ENCODE measurements at regions not wholly inside any gene's neighbourhood (a gene's known extent, or its start where the extent isn't known, plus 50 kb on each side); places are given as distances from the start of the nearest gene placed in this dataset.

- DNase-seq = peak; percentile 63
Observed at GRCh38 chrX:40174854-40175510, 77.2 kb upstream of the BCOR start.

- peak; percentile 72 for DNase-seq
Observed at GRCh38 chrX:40174001-40174853, 76.5 kb upstream of the BCOR start.

- DNase-seq = no peak
Observed at GRCh38 chrX:40173143-40174000, 75.6 kb upstream of the BCOR start.

DNA sequence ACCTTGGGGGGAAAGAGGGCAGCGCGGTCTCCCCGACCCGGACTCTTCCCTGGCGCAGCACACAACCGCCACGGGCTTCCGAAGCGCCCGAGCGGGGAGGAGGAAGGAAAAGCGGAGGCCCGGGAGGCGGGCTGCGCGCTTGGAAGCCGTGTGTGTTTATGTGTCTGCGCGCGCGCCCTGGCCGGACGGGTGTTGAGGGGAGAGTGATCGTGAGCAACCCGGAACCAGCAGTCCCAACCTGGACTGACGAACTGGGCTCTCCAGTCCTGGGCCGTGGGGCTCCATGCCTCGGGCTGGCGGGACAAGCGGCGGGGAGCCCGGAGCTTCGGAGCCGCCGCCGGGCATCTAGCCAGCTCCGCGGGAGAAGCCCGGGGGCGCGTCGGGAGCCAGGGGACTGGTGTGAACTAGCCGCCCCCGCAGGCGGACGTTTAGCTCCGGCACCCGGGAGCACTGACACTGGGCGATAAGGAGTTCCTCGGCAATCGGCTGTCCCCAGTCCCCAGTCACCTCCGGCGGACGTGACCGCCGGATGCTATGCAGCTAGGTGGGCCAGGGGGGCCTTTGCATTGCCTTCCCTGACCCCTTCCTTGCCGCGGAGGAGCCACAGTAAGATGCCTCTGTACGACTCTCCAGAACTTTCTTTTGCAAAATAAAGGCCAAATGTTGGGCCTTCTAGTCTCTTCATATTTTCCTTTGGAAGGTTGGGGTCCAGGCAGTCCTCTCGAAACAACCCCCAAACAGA lies 74.8 kb upstream of the BCOR start:
- peak; percentile 39 for DNase-seq

DNA sequence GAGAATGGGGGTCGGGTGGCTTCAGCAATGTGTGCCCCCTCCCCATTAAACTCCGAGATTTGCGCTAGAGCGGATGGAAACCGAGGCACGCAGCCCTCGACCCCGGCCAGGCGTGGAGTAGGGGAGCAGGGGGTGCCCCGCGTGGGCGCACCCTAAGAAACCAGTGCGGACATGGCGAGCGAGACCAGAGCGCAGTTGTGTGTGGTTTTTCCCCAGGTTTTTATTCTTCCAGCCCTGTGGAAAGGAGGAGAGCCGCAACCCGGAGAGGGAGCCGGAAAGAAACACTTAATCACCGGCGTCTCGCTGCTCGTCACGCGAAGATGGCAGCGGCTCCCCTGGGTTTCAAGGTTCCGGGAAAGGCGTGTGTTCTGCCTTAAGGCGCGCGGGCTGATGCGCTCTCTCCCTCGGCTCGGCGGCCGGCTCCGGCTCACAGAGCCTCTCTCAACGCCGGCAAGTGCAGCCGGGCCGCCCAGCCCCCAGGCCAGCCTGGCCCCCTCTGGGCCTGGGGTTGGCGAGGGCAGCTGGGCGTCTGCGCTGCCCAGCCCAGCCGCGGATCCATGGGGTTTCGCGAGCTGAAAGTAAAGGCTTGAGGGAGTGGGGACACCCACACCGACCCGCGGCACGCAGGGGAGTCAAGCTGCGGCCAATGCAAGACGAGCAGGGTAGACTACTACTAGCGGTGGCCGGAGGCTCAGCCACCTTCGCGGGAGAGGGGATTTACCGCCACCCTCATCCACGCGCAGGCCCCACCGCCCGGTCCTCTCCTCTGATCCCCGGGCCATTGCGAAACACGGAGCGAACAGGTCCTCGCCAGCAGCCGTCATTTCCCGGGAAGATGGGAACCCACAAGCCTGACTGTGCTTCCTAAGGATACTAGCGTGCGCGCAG lies 74.0 kb upstream of the BCOR start:
- DNase-seq = peak; percentile 54

DNA sequence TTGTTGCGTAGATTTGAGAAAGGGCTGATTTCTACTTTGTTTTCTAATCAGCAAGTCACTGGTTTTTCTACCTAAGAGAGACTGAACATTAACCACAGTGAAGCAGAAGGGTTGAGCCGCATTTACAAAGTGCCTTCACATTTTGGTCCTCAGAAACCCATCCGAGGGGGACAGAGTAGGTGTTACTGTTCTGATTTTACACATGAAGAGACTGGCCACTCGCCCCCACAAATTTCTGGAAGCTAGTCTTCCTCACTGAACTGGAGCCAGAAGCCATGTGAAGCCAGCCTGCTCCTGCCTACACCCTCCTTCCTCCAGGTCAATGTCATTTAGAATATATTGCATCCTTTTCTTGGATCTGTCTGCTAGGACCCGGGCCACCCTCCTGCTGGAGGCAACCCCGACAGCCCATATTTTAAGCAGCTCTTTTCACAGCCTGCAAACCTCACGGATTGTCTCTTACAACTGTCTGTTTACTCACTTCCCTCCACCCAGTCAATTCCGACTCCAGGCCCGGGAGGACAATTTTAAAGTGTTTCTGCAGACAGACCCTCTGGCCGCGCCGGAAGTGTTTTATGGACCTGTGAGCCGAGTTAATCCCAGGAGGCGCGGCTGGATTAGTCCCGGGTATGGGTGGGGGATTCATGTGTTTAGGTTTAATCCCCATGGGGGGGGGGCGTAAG lies 73.2 kb upstream of the BCOR start:
- no peak for DNase-seq

GRCh38 chrX:40169193-40170101 lies 71.7 kb upstream of the BCOR start:
- DNase-seq = peak; percentile 73

DNA sequence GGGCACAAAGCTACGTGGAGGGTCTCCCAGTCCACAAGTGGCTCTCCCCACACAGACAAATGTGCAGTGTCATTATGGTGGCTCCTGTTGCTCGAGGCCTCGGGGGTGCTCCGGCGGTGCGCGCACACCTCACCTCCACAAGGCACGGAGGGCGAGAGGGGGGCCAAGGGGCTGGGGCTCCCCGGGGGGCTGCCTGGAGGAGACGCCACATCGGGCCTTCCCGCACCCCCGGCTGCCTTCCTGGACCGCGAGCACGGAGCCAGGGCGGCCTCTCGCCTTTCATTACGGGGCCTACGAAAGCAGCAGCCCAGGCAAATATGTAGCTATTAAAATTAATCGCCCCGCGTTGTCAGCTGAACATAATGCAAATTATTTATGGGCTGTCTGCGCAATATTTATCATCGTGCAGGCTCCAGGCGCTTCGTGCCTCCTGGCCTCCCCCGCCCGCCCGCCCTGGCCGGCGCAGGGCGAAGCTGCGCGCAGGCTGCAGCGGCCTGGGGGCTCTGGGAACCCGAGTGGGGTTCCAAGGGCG lies 70.8 kb upstream of the BCOR start:
- no peak for DNase-seq

DNA sequence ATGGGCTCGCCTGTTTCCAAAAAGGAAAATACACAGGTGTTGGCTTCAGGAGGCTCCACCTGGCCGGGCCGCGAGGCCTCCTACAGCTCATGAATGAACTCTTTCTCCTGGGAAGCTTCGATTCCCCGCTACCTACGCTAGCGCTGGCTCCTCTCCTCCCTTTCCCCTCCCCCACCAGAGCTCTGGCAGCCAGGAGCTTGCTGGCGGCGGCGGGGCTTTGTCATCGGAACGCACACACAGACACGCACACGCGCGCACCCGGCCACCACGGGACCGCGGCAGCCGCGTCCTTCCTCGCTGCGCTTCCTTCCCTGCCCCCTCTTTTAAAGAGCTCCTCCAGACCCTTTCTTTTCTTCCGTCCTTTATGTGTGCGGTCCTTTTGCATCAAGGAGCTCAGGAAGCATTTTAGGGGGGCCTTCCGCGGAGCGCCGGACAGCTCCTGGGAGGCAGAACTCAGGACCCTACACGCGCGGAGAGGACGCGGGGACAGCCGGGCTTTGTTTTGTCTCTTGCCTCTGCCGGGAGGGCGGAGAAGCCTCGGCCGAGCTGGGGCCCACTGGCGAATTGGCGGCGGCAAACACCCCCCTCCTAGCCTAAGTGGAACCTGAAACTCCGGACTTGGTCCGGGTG lies 70.2 kb upstream of the BCOR start:
- DNase-seq = no peak

- no peak for DNase-seq
Observed at GRCh38 chrX:40167233-40167849, 69.6 kb upstream of the BCOR start.

GRCh38 chrX:40166582-40166981 lies 68.8 kb upstream of the BCOR start:
- no peak for DNase-seq

- no peak for DNase-seq
Observed at GRCh38 chrX:40165861-40166260, 68.1 kb upstream of the BCOR start.

- DNase-seq = no peak
Observed at GRCh38 chrX:40165206-40165605, 67.4 kb upstream of the BCOR start.

- no peak for DNase-seq
Observed at GRCh38 chrX:40164751-40165150, 67.0 kb upstream of the BCOR start.

DNA sequence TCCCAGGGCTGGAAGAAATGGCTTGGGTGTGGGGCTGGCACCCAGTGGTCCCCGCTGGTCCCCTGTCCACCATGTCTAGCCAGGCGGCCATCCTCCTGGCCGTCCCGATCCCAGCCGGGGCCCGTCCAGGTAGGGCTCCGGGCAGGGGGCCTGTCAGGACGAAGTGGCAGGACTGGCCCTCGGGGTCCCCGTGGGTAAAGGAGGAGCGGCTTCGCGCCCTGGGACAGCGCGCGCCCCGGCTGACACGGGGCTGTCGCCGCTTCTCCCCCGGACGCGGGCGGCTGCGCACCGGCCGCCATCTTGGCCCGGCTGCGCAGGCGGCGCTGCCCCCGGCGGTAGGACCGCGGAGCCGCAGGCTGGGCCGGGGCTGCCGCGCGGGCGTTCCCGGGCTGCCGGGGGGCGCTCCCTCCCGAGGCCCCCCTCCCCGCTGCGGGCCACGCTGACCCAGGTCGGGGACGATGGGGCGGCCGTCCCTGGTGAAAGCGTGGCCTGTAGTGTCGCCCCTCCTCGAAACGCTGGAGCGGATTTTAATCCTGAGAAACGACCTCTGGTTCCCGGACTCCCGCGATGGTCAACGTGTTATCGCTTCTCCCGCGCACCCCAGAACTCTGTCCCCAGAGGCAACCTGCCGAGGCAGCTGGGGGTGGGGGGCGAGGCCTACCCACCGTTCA lies 60.4 kb upstream of the BCOR start:
- no peak for DNase-seq

DNA sequence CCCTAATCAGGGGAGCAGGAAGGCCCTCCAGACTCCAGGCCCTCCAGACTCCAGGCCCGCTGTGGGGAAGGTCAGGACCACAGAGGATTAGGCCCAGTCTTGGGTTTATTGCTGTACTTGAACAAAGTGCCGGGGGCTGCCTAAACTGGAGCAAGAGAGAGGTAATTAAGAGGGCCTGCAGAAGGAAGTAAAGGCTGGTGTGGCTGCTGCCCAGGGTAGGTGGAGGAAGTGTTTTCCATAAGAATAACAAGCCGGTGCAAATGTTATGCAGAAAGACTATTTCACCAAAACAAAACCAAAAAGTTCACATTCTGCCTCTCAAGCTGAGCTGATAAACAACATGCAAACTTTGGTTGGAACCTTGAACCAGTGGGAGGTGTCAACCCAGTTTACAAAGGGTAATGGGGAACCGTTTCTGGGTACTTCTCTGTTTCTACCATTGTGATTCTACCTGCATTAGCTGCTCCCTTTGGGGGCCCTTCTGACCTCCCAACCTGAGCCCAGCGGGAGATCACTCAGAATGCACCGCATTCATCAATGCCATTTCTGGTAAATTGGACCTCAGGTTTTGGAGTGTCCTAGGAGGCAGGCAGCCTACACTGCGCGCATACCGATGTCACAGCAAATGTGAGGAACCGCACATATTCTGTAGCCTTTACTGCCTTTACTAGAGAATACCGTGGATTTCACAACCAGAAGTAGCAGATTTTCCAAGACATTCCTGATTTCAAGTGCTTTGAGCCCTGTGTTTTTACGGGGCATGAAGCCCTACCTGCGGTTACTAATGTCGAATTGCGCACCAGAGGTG lies 59.7 kb upstream of the BCOR start:
- no peak for DNase-seq
